ENCODE measurements at regions not wholly inside any gene's neighbourhood (a gene's known extent, or its start where the extent isn't known, plus 50 kb on each side); places are given as distances from the start of the nearest gene placed in this dataset.
A peak's percentile ranks its signal among the peaks of the same experiment; 100 is the strongest.

- H3K4me2 ChIP-seq (ENCODE audit: insufficient read depth in 1 of 2, low read depth in 2 of 2, low read length in 2 of 2) = no peak overlapping the region
- H2AFZ ChIP-seq (ENCODE audit: low read length) = no peak overlapping the region
- TF ChIP-seq CBX8 (IDR thresholded peaks at IDR 0.05; ENCODE audit: borderline replicate concordance, low read depth, low read length) = no peak
- TF ChIP-seq CTCF (IDR thresholded peaks at IDR 0.05; ENCODE audit: control extremely low read depth in 1 of 3, insufficient read depth in 1 of 3, low read depth in 1 of 3, low read length in 3 of 3) = peak in 1 of 3 experiments; percentile 18; a peak in 1 of 4 replicates
- no peak for TF ChIP-seq SUZ12 (IDR thresholded peaks at IDR 0.05; ENCODE audit: low read length)
- peak; percentile 35 to 45; a peak in 3 of 4 replicates for TF ChIP-seq RAD21 (IDR thresholded peaks at IDR 0.05 in 1 of 2, conservative IDR thresholded peaks at IDR 0.05 in 1 of 2; ENCODE audit: low read depth in 2 of 2, low read length in 2 of 2)
- TF ChIP-seq TAF1 (IDR thresholded peaks at IDR 0.05; ENCODE audit: low read depth, low read length) = no peak
- no peak for TF ChIP-seq TEAD4 (IDR thresholded peaks at IDR 0.05; ENCODE audit: low read depth, low read length)
- no peak for TF ChIP-seq SP1 (IDR thresholded peaks at IDR 0.05; ENCODE audit: low read depth, low read length)
- TF ChIP-seq NANOG (IDR thresholded peaks at IDR 0.05; ENCODE audit: insufficient read depth, low read depth, low read length, poor library complexity, severe bottlenecking) = no peak
- no peak for TF ChIP-seq TCF12 (IDR thresholded peaks at IDR 0.05; ENCODE audit: low read depth, low read length)
- no peak overlapping the region for H4K91ac ChIP-seq (replicated peaks; ENCODE audit: insufficient read length, low read length)
- no peak overlapping the region for H2BK12ac ChIP-seq (ENCODE audit: low read depth, low read length)
- FAIRE-seq (no peak), DNase-seq (ENCODE audit: low read depth in 1 of 2, low spot score in 2 of 2) (no peak)
- H2BK5ac ChIP-seq (ENCODE audit: low read depth, low read length) = no peak overlapping the region
- no peaks in the 10 kb centered on the region for H3K79me2 ChIP-seq (ENCODE audit: control insufficient read depth in 1 of 2, insufficient read depth in 2 of 2, low read length in 2 of 2)
- no peaks in the 10 kb centered on the region for H3K23me2 ChIP-seq (ENCODE audit: low read depth, low read length)
- H4K5ac ChIP-seq (ENCODE audit: insufficient read length, low read depth, low read length) = no peak overlapping the region
- H3K4me3 ChIP-seq (ENCODE audit: extremely low read depth in 1 of 4, insufficient read depth in 2 of 4, low read depth in 3 of 4, low read length in 4 of 4) = no peak overlapping the region
- no peaks in the 10 kb centered on the region for H4K20me1 ChIP-seq (replicated peaks in 1 of 2; ENCODE audit: control insufficient read depth in 1 of 2, insufficient read depth in 2 of 2, low read length in 2 of 2)
- ChIA-PET CTCF (ENCODE audit: partially characterized antibody) (interaction anchor here (0.5 to 0.6 kb wide), 2 partner anchors 547 to 993 kb away, joined by 3 read pairs; no protein-coding TSS in a partner anchor), POLR2A (ENCODE audit: partially characterized antibody) (no interaction called here)
- 0 out of 2 replicates have a peak overlapping the region, but pooled peaks have one; percentile 29 for H4K8ac ChIP-seq (ENCODE audit: extremely low read depth, insufficient read depth, low read length)
- H3K4ac ChIP-seq (replicated peaks; ENCODE audit: insufficient read length, low read depth, low read length) = no peak overlapping the region
- no peak overlapping the region for H2AK5ac ChIP-seq (ENCODE audit: low read depth, low read length)
- H3K27ac ChIP-seq (ENCODE audit: low read depth, low read length) = no peak overlapping the region
- H2BK20ac ChIP-seq (ENCODE audit: low read length) = no peak overlapping the region
- no peak overlapping the region for H3K14ac ChIP-seq (ENCODE audit: insufficient read length)
- H2BK15ac ChIP-seq (ENCODE audit: low read length) = no peak overlapping the region
- H3K56ac ChIP-seq (replicated peaks; ENCODE audit: insufficient read length, low read depth, low read length) = no peak overlapping the region
- H3K36me3 ChIP-seq (ENCODE audit: control insufficient read depth in 2 of 4, insufficient read depth in 4 of 4, low read length in 3 of 4) = no peaks in the 10 kb centered on the region
- no peak overlapping the region for H3K9ac ChIP-seq (replicated peaks in 1 of 4; ENCODE audit: extremely low read depth in 1 of 4, low read depth in 3 of 4, low read length in 3 of 4)
- WGBS, 2 experiments (ENCODE audit: extremely low coverage in 1 of 2, insufficient coverage in 1 of 2, insufficient read length in 1 of 2, insufficient replicate concordance in 2 of 2, low coverage in 1 of 2, low lambda C conversion rate in 2 of 2, missing lambda C conversion rate in 1 of 2) = 98% methylated on average over 5 of the region's 5 CpGs; no CpG with 5 or more reads in 1 of the 2 experiments
- no peak overlapping the region for H3K23ac ChIP-seq (ENCODE audit: insufficient read length)
- H3K27me3 ChIP-seq (replicated peaks in 1 of 4; ENCODE audit: control insufficient read depth in 3 of 4, extremely low read depth in 1 of 4, insufficient read depth in 3 of 4, low read length in 3 of 4) = no peaks in the 10 kb centered on the region
- no peaks in the 10 kb centered on the region for H3K4me1 ChIP-seq (replicated peaks in 1 of 4; ENCODE audit: control insufficient read depth in 3 of 4, insufficient read depth in 4 of 4, low read length in 3 of 4)
- no peak overlapping the region for H3K18ac ChIP-seq (ENCODE audit: extremely low read depth, low read length)
- H3K9me3 ChIP-seq (ENCODE audit: insufficient read depth in 2 of 2, low read depth in 1 of 2, low read length in 1 of 2) = no peaks in the 10 kb centered on the region
- H3K79me1 ChIP-seq (ENCODE audit: low read depth, low read length) = no peaks in the 10 kb centered on the region
- H2BK120ac ChIP-seq (replicated peaks; ENCODE audit: low read depth, low read length) = no peak overlapping the region
These were observed 51.5 kb upstream of the TNFSF4 start for GRCh38 chr1:173258479-173259264.

Data from H1 (cell line).